RWPE1 (cell line): ENCODE measurements at regions not wholly inside any gene's neighbourhood (a gene's known extent, or its start where the extent isn't known, plus 50 kb on each side); places are given as distances from the start of the nearest gene placed in this dataset.

ENCODE experiments used
- CTCF ChIA-PET: fragments of 350-600 bp; sonication (Branson Sonifier 250); formaldehyde crosslinking; extraction: SDS; loops from one replicate; lab custom pipeline; 2021; lab: Yijun Ruan, JAX
- POLR2A ChIA-PET: fragments of 400-600 bp; formaldehyde crosslinking; extraction: SDS; loops from one replicate; lab custom pipeline; 2020; ENCODE audit warnings: antibody characterized with exemption; ENCODE audit not compliant: low non-redundant PET; lab: Yijun Ruan, JAX
- DNase-seq: peaks from one replicate; pipeline ENCODE4 v3.0.0; 2012; ENCODE audit warnings: low spot score
- H3K27ac ChIP-seq: fragments of 450-650 bp; 2 replicates; pipeline ENCODE4 v1.5.1; 2017
- TF ChIP-seq, protein P1 (sequence below): fragments of 450-650 bp; conservative IDR thresholded peaks from 2 replicates; pipeline ENCODE4 v1.5.1; 2017; ENCODE audit warnings: low read depth, mild to moderate bottlenecking

DNA sequence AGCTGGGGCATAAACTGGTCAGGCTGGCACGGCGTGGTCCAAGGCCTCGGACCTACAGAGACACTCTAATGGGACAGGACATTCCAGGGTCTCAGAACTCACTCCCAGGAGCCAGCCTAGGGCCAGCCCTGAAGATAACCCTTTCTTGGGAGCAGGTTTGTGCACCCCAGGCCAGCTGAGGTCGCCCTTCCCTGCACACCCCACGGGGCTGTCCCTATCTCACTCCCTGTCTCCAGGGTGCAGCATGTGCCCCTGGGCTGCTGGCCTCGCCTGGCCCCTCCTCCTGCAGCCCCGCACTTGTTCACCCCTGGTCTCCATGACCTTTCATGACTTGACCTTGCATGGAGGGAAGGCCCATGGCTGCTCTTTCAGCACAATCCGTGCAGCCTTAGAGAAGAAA lies 1321.8 kb downstream of the BRD1 start:
- TF ChIP-seq, protein P1, sequence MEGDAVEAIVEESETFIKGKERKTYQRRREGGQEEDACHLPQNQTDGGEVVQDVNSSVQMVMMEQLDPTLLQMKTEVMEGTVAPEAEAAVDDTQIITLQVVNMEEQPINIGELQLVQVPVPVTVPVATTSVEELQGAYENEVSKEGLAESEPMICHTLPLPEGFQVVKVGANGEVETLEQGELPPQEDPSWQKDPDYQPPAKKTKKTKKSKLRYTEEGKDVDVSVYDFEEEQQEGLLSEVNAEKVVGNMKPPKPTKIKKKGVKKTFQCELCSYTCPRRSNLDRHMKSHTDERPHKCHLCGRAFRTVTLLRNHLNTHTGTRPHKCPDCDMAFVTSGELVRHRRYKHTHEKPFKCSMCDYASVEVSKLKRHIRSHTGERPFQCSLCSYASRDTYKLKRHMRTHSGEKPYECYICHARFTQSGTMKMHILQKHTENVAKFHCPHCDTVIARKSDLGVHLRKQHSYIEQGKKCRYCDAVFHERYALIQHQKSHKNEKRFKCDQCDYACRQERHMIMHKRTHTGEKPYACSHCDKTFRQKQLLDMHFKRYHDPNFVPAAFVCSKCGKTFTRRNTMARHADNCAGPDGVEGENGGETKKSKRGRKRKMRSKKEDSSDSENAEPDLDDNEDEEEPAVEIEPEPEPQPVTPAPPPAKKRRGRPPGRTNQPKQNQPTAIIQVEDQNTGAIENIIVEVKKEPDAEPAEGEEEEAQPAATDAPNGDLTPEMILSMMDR, result no peak
- POLR2A ChIA-PET, result no interaction called here
- CTCF ChIA-PET, result no interaction called here
- H3K27ac ChIP-seq, result no peak overlapping the region
- no peak for DNase-seq

DNA sequence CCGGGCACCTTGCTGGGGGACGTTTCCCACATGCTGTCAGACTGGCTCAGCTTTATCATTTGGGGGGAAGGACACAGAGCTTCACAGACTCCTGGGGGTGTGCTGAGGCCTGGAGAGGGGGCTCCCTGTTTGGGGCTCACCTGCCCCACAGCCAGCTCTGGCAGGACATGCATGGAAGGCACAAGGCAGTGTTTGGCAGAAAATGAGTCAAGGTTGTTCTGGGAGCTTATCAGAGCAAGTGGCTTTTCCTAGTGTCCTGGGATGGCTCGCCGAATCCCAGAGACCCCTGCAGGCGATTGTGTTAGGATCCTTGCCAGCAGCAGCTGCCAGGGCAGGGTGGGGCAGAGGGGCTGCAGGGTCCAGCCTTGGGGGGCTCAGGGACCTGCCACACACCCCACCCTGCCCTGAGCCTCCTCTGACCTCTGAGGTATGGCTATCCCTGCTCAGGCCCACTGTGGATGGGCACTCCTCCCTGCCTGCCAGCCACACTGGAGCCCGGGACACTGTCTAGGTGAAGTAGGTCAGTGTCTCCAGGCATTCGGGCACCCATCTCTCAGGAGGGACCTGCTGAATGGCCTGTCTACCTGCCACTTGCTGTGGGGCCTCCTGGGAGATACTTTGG lies 1323.0 kb downstream of the BRD1 start:
- ChIA-PET POLR2A (no interaction called here), CTCF (interaction anchor here (0.8 kb wide), 1 partner anchor 10 kb away, joined by 3 read pairs; no protein-coding TSS in a partner anchor)
- DNase-seq, result no peak
- H3K27ac ChIP-seq, result no peak overlapping the region
- TF ChIP-seq, protein P1, result no peak

DNA sequence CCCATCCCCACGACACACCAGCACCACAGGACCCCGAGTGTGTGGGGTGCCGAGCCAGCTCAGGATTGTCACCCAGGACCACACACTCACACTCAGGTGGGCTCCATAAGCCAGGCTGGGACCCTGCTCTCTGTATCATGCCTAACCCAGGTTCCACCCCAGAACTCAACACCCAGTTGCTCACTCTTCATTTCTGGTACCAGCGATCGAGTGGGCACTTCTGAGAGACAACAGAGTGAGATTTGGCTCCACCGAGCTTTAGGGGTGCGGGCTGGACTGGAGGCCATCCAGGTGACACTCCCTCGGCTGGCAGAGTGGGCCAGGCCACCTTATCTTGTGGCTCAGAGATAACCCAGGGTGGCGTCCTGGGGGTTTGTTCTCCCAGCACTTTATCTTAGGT lies 1323.8 kb downstream of the BRD1 start:
- TF ChIP-seq, protein P1, result no peak
- DNase-seq, result no peak
- no peak overlapping the region for H3K27ac ChIP-seq
- POLR2A ChIA-PET, result no interaction called here
- CTCF ChIA-PET, result interaction anchor here (0.8 kb wide), 1 partner anchor 9 kb away, joined by 3 read pairs; no protein-coding TSS in a partner anchor

- POLR2A ChIA-PET, result no interaction called here
- CTCF ChIA-PET, result interaction anchor here (0.6 kb wide), 1 partner anchor 13 kb away, joined by 4 read pairs; no protein-coding TSS in a partner anchor
- TF ChIP-seq, protein P1, result no peak
- no peak overlapping the region for H3K27ac ChIP-seq
- DNase-seq, result no peak
These were observed 1324.5 kb downstream of the BRD1 start for GRCh38 chr22:48503035-48503625.

DNA sequence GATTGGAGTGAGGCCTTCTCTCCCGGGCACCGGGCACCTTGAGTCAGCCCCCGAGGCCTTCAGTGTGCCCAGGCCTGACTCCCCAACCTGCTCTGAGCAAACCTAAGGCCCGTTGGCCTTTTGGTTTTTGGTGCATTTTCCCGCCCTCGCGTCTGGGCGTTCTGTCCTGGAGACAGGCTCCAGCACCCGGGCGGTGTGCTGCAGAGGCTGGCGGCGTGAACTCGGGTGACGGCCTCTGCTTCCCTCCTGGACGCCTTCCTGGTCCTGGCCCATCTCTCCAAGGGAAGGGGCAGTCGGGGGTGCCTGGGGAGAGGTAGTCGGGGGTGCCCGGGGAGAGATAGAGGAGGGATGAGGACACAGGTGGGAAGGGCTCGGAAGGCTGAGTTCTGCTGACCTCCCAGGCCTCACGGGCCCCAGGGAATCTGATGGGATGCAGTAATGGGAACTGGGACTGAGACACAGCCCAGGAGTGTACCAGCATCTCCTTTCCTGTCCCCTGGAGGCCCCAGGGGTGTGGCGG lies 1326.4 kb downstream of the BRD1 start:
- TF ChIP-seq, protein P1, result no peak
- no peak for DNase-seq
- POLR2A ChIA-PET, result no interaction called here
- no peak overlapping the region for H3K27ac ChIP-seq
- CTCF ChIA-PET, result no interaction called here

DNA sequence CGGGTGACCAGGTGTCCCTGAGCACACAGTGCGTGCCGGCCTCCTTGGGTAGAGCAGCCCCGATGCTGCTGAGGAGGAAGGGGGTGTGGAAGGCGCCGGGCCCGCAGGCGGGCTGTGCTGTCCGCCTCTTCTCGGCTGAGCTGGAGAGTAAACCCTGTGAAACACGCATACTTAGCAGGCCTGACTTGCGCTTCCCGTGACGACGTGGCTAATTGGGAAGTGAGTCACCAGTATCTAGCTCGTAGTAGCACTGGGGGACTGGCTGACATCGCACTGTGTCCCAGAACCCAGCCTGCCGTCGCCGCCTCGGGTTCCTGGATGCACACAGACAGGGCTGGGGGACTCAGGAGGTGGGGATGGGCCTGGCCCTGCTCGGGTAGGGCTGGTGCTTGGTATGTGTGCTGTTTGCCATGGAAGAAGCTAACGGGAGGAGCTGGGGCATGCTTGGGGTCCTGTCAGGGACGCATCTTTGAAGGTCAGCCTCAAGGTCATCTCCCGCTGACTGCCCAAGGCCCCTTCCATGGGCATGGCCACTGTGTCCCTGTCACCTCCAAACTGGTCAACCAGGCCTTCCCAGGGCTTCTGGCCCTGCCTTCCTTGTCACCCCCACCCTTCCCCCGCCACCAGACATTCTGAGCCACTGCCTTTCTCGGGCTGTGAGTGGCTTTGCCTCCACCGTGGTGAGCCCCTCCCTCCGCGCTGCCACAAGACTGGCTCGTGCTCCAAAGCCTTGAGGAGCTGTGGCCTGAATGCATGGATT lies 1327.0 kb downstream of the BRD1 start:
- TF ChIP-seq, protein P1, result no peak
- CTCF ChIA-PET, result no interaction called here
- no peak for DNase-seq
- POLR2A ChIA-PET, result no interaction called here
- no peak overlapping the region for H3K27ac ChIP-seq
